Neural cell (in vitro differentiated cells): ENCODE measurements at regions not wholly inside any gene's neighbourhood (a gene's known extent, or its start where the extent isn't known, plus 50 kb on each side); places are given as distances from the start of the nearest gene placed in this dataset.

Experiments used
- H2AFZ ChIP-seq: fragments of 200-600, 300-800 bp; sonication (generic), shearing (Covaris generic); 2 replicates; pipeline ENCODE4 v1.6.0; 2014; ENCODE audit warnings: low read depth, mild to moderate bottlenecking, antibody characterized with exemption, low read length, moderate library complexity
- H3F3A ChIP-seq: fragments of 200-600 bp; shearing (Covaris generic); 2 replicates; pipeline ENCODE4 v1.6.1; 2016; ENCODE audit warnings: mild to moderate bottlenecking, moderate library complexity, mixed read lengths, antibody characterized with exemption, low read length; ENCODE audit not compliant: insufficient read depth, poor library complexity, severe bottlenecking
- H3K27ac ChIP-seq: fragments of 200-600, 300-800 bp; sonication (generic), shearing (Covaris generic); 2 replicates; pipeline ENCODE4 v1.5.1; 2014; ENCODE audit warnings: mild to moderate bottlenecking, low read length, moderate library complexity
- H3K27me3 ChIP-seq: fragments of 300-800, 200-600 bp; sonication (generic), shearing (Covaris generic); 2 replicates; pipeline ENCODE4 v1.6.0; 2014; ENCODE audit warnings: mild to moderate bottlenecking, low read depth, low read length, moderate library complexity; ENCODE audit not compliant: insufficient read depth
- H3K36me3 ChIP-seq: fragments of 300-800, 200-600 bp; sonication (generic), shearing (Covaris generic); 2 replicates; pipeline ENCODE4 v1.5.1; 2014; ENCODE audit warnings: mild to moderate bottlenecking, antibody characterized with exemption, low read length, moderate library complexity; ENCODE audit not compliant: insufficient read depth
- H3K4me2 ChIP-seq: fragments of 300-800, 200-600 bp; sonication (generic), shearing (Covaris generic); 2 replicates; pipeline ENCODE4 v1.6.0; 2014; ENCODE audit warnings: mild to moderate bottlenecking, low read length
- H3K4me3 ChIP-seq: fragments of 300-800, 200-600 bp; sonication (generic), shearing (Covaris generic); 2 replicates; pipeline ENCODE4 v1.5.1; 2014; ENCODE audit warnings: mild to moderate bottlenecking, low read length, moderate library complexity
- H3K79me2 ChIP-seq: fragments of 200-600 bp; shearing (Covaris generic); replicated peaks from 2 replicates; pipeline ENCODE4 v1.6.0; 2014; ENCODE audit warnings: mild to moderate bottlenecking, low read length, moderate library complexity; ENCODE audit not compliant: insufficient read depth
- H3K9ac ChIP-seq: fragments of 300-800, 200-600 bp; sonication (generic), shearing (Covaris generic); 2 replicates; pipeline ENCODE4 v1.6.1; 2016; ENCODE audit warnings: mild to moderate bottlenecking, low read length, mixed read lengths
- H3K9me2 ChIP-seq: fragments of 200-600 bp; shearing (Covaris generic); 2 replicates; pipeline ENCODE4 v1.6.1; 2016; ENCODE audit warnings: mild to moderate bottlenecking, low read length, mixed read lengths; ENCODE audit not compliant: insufficient read depth
- H3K9me3 ChIP-seq: fragments of 200-600, 300-800 bp; sonication (generic), shearing (Covaris generic); 2 replicates; pipeline ENCODE4 v1.6.1; 2016; ENCODE audit warnings: mild to moderate bottlenecking, mixed run types, low read length, moderate library complexity, mixed read lengths
- H4K20me1 ChIP-seq: fragments of 200-600 bp; shearing (Covaris generic); 2 replicates; pipeline ENCODE4 v1.6.1; 2016; ENCODE audit warnings: mild to moderate bottlenecking, mixed run types; ENCODE audit not compliant: insufficient read depth
- EP300 ChIP-seq: fragments of 450-650 bp; conservative IDR thresholded peaks from 2 replicates; pipeline ENCODE4 v1.6.1; 2014; ENCODE audit warnings: antibody characterized with exemption, mild to moderate bottlenecking, moderate library complexity; ENCODE audit not compliant: poor library complexity, severe bottlenecking
- EZH2 ChIP-seq: fragments of 200-600, 300-800 bp; shearing (Covaris generic), sonication (generic); IDR thresholded peaks from 2 replicates; pipeline ENCODE4 v1.6.1; 2014; ENCODE audit warnings: antibody characterized with exemption, low read length, borderline replicate concordance, mild to moderate bottlenecking; ENCODE audit not compliant: insufficient read depth, poor library complexity, severe bottlenecking
- MXI1 ChIP-seq: fragments of 450-650 bp; conservative IDR thresholded peaks from 2 replicates; pipeline ENCODE4 v1.6.1; 2014; ENCODE audit warnings: antibody characterized with exemption, mild to moderate bottlenecking; ENCODE audit not compliant: poor library complexity, severe bottlenecking
- POLR2AphosphoS5 ChIP-seq: IDR thresholded peaks from 2 replicates; pipeline ENCODE4 v1.6.1; 2012
- RAD21 ChIP-seq: fragments of 450-650 bp; conservative IDR thresholded peaks from 2 replicates; pipeline ENCODE4 v1.6.1; 2014; ENCODE audit warnings: antibody characterized with exemption, mild to moderate bottlenecking, moderate library complexity
- SMC3 ChIP-seq: fragments of 450-650 bp; conservative IDR thresholded peaks from 2 replicates; pipeline ENCODE4 v1.6.1; 2014; ENCODE audit warnings: antibody characterized with exemption, mild to moderate bottlenecking, moderate library complexity; ENCODE audit not compliant: poor library complexity
- TAF1 ChIP-seq: IDR thresholded peaks from 2 replicates; pipeline ENCODE4 v1.6.1; 2012; ENCODE audit warnings: low read depth
- TF ChIP-seq, protein P1 (sequence below): fragments of 450-650 bp; IDR thresholded peaks from 2 replicates; pipeline ENCODE4 v1.5.1; 2014; ENCODE audit warnings: antibody characterized with exemption, mild to moderate bottlenecking, moderate library complexity; ENCODE audit not compliant: poor library complexity, severe bottlenecking
- TF ChIP-seq, protein P2 (sequence below): IDR thresholded peaks from 2 replicates; pipeline ENCODE4 v1.6.1; 2012; ENCODE audit warnings: borderline replicate concordance

DNA sequence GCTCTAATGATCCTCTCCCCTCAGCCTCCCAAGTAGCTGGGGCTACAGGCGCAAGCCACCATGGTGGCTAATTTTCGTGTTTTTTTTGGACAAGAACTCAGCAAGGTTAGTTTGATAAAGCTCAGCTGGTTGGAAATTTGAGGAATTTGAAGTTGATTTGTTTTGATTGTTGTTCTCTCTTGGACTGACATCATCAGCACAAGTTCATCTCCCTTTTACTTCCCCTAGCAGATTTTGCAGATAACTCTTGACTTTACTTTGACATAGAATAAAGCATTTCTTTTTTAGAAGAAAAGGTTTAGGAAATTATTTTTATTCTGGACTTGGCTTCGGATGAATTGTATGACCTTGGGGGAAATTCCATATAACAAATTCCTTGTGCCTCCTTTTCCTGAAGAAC lies 74.9 kb upstream of the DLX2 start (continued):
- TF ChIP-seq, protein P1, sequence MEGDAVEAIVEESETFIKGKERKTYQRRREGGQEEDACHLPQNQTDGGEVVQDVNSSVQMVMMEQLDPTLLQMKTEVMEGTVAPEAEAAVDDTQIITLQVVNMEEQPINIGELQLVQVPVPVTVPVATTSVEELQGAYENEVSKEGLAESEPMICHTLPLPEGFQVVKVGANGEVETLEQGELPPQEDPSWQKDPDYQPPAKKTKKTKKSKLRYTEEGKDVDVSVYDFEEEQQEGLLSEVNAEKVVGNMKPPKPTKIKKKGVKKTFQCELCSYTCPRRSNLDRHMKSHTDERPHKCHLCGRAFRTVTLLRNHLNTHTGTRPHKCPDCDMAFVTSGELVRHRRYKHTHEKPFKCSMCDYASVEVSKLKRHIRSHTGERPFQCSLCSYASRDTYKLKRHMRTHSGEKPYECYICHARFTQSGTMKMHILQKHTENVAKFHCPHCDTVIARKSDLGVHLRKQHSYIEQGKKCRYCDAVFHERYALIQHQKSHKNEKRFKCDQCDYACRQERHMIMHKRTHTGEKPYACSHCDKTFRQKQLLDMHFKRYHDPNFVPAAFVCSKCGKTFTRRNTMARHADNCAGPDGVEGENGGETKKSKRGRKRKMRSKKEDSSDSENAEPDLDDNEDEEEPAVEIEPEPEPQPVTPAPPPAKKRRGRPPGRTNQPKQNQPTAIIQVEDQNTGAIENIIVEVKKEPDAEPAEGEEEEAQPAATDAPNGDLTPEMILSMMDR, result no peak

DNA sequence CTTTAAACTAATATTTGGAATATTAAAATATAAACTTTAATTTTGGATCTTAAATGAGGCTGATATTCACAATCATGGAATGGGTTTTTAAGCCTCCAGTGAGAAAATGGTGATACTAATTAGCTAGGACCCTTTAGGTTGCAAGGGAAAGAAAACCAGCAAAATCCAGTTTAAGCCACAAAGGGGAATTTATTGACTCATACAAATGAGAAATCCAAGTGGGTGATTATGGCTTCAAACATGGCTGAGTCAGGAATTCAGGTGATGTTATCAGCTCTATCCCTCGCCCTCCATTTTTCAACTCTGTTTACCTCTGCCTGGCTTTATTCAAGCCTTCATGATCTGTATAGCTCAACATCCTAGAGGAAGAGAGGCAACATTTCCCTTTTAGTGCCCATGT lies 75.3 kb upstream of the DLX2 start:
- Histone ChIP-seq H4K20me1 (no peaks in the 10 kb centered on the region), H3F3A (no peaks in the 10 kb centered on the region), H2AFZ (no peak overlapping the region), H3K9me2 (no peaks in the 10 kb centered on the region), H3K4me2 (no peak overlapping the region), H3K9me3 (no peaks in the 10 kb centered on the region), H3K27me3 (peaks cover 4% of the 10 kb centered on the region), H3K79me2 (no peaks in the 10 kb centered on the region), H3K4me3 (no peak overlapping the region), H3K9ac (no peak overlapping the region), H3K27ac (no peak overlapping the region), H3K36me3 (no peaks in the 10 kb centered on the region)
- TF ChIP-seq, protein P1, result no peak
- TF ChIP-seq SMC3 (no peak), TAF1 (no peak), EZH2 (no peak), MXI1 (no peak), EP300 (no peak), POLR2AphosphoS5 (no peak), RAD21 (no peak)
- TF ChIP-seq, protein P2, sequence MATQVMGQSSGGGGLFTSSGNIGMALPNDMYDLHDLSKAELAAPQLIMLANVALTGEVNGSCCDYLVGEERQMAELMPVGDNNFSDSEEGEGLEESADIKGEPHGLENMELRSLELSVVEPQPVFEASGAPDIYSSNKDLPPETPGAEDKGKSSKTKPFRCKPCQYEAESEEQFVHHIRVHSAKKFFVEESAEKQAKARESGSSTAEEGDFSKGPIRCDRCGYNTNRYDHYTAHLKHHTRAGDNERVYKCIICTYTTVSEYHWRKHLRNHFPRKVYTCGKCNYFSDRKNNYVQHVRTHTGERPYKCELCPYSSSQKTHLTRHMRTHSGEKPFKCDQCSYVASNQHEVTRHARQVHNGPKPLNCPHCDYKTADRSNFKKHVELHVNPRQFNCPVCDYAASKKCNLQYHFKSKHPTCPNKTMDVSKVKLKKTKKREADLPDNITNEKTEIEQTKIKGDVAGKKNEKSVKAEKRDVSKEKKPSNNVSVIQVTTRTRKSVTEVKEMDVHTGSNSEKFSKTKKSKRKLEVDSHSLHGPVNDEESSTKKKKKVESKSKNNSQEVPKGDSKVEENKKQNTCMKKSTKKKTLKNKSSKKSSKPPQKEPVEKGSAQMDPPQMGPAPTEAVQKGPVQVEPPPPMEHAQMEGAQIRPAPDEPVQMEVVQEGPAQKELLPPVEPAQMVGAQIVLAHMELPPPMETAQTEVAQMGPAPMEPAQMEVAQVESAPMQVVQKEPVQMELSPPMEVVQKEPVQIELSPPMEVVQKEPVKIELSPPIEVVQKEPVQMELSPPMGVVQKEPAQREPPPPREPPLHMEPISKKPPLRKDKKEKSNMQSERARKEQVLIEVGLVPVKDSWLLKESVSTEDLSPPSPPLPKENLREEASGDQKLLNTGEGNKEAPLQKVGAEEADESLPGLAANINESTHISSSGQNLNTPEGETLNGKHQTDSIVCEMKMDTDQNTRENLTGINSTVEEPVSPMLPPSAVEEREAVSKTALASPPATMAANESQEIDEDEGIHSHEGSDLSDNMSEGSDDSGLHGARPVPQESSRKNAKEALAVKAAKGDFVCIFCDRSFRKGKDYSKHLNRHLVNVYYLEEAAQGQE, result no peak
